ENCODE measurements at regions not wholly inside any gene's neighbourhood (a gene's known extent, or its start where the extent isn't known, plus 50 kb on each side); places are given as distances from the start of the nearest gene placed in this dataset.
A peak's percentile ranks its signal among the peaks of the same experiment; 100 is the strongest.

DNA sequence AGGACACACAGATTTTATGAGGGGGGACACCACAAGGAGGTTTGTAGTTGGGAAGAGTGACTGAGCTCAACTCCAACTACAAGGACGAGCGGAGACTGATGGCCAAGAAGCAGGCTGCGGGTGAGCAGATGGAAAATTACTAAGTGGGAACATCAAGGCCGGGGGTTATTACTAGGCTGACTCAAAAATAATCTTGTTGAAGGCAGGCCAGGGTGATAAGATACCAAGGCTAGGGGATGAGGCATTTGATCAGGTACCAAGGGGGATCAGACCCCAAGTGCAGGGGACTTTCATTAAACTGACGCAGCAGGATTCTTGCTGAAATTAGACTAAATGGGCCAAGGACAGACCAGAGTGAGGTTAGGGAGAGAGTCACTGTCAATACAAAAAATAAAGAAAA, 119.4 kb upstream of the SORBS2 start:
- no peak for DNase-seq

DNA sequence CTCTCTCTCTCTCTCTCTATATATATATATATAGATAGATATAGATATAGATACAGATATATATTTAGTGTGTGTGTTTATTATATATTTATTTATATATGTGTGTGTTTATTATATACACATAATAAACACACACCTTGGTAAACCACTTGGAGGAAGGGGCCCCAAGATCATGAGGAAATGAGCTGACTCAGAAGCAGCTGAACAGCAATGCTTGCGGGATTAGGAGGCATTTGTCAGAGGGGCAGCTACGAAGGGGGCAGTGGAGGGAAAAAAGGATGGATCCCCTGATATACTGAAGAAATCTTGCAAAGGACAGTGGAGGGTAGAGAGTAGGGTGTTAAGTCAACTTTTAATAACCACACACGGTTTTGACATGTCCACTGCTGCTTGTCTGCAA, 120.0 kb upstream of the SORBS2 start:
- DNase-seq, result no peak

DNA sequence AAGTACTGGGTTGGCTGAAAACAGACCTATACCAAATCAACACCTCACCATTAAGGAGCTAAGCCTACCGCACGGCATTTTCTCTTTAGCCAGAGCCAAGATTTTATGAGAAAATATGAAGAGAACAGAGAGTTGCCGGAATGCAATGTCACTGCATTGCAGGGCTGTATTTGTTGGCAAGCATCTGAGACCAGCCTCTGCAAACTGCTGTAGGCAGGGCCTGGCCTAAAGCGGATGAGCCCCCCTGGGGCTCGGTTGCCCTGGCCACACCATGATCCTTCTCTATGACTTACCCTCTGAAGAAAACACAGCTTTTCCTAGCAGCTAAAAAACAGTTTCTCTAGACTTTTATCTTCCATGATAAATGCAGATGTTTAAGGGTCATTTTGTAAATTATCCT, 120.5 kb upstream of the SORBS2 start:
- DNase-seq, result no peak

DNA sequence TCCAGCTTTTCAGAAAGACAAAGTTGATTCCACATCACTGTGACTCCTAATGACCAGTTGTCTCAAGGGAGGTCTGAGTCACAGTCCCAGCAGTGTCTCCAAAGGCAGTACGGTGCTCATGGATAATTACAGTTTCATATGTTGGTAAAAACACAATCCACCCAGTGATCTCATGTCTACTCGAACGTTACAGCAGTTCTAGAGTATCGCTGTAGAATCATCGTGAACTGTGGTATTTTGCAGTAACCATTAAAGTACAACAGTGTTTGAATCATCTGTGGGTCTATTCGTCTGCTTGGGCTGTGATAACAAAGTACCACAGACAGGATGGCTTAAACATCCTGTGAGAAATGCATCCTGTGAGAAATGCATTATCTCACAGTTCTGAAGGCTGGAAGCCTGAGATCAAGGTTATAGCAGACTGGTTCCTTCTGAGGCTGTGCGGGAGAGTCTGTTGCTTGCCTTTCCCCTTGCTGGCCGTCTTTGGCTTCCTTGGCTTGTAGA, 121.1 kb upstream of the SORBS2 start:
- DNase-seq, result no peak

DNA sequence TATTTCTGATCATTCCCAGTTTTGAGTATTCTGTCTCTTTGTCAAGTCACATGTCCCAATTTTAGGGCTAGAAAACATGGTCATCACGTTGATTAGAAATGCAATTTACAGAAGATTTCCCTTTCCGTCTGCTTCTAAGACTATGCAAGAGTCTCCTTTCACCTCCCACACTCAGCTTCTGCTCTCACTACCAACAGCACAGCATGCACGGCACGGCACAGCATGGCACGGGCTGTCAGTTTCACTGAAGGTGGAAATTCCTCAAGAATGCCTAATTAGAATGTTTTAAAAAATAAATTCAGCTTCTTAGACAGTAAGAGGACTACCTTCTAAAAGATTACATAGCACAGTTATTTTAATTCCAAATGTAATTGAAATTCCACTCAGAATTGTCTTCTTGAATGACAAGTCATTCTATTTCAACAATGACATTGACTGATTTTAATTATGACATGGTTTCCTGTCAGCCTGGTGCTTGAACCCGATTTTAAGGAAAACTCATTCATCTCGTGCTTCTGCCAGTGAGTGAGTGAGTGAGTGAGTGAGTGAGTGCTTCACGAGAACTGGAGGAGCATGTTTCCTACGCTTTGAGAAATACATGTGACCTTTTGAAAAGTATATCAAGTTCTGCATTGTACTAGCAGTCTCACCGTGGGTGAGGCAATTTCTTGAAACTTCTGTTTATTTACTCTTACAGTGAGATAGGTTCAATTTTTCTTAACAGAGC, 124.8 kb upstream of the SORBS2 start:
- DNase-seq, result no peak

DNA sequence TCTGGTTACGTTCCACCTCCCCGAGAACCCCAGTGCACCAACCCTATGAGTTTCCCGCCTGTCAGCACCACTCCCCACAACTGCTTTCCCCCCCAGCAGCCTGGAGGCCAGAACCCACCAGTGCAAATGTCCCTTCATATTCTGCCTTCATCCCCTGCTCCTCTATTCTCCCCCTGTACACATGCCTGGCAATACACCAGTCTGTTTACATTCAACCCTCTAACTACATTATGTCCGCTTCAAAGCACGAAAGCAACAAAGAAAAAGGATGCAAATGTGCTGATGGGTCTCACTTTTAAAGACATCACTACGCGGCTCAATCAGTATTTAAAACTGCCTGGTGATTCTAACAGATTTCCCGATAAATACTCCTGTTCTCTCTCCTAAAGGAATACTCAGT, 126.7 kb upstream of the SORBS2 start:
- DNase-seq, result no peak

DNA sequence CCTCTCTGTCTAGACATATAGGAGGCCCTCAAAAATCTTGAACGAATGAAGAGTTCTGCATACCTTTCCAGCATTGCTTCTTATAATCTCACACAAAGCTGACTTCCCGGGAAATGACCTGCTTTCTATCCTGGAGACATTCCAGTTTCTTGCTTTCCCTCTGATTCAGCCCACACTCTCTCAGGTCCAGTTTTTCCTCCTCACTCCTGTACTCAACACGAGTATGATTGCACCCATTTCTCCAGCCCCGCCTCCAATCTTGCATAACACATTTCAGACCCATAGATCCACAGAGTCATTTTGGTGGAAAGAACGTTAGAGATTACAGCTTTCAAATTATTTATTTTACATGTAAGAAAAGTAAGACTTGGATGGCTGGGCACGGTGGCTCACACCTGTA, 127.5 kb upstream of the TLR3 start:
- no peak for DNase-seq

DNA sequence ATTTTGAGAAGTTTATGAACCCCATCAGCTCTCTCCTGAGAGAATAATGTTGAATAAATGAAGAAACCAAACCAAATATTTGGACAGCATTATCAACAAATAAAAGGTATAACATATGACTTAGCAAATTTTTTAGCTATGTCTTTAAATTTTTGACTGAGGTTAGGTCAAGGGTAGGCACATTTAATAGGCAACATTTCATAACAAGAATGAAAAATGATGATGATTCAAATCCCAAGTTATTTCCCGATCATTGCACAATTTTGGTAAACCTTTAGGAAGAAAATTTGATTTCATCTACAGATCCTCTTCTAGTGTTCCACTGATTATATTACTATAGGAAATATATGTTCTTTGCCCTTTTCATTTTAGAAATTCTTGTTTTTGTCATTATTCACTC, 123.7 kb upstream of the TLR3 start:
- no peak for DNase-seq

DNA sequence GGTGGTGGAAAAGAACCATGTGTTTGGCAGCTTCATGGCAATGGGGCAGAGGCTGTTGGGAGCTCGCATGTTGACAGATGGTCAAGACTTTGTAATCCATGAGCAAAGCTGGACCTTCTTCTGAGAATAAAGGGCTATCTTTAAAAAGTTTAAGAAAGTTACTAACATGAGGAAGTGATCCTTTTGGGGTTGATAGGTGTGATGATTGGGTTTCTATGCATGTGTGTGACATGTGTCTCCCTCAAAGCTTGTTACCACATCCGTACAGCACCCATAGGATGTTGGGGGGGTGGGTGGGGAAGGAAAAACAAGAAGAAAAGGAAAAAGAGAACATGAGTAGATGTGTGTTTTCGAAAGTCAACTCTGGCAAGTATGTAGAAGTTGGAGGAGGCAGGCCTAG, 123.0 kb upstream of the TLR3 start:
- no peak for DNase-seq

DNA sequence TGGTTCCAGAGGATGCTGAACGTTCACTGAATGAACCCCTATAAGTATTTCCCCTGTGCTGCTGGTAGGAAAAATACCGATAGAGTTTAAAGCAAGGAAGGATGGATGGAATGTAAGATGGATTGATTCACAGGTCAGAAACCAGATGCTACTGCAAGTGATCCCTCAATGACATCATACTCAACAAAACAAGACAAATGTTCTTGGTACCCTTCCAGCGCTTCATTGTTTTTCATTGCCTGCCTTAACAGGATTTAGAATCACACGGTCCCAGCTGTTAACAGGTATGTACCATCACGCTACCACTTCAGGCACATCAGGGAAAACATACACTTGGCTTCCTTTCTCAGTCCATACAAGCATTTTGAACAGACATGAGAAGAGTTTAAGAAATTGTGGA, 118.1 kb upstream of the TLR3 start:
- no peak for DNase-seq

DNA sequence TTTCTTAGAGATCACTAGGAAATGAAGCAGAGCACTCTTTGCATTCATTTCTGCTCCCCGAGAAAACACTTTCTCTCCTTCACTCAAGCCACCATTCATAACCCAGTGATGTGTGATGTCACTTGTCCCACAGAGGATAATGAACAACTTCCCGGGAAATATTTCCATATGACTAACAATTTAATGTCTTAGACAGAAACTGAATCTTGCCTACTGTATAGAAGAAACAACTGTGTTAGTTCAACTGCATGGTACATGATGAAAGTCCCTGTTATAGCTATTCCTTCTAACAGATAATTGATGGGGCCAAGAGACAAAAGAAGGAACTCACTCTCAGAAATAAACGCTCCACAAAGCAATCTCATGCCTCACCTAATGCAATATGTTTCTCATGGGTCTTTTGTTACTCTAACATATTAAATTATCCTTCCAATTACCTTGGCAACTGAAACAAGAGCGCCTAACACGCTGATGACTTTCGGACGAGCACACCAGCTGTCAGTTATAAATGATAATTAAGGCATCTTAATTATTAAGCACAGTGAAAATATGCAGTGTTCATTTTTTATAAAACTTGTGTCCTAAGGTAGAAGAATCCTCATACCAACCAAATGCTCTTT, 113.7 kb upstream of the TLR3 start:
- DNase-seq, result no peak

DNA sequence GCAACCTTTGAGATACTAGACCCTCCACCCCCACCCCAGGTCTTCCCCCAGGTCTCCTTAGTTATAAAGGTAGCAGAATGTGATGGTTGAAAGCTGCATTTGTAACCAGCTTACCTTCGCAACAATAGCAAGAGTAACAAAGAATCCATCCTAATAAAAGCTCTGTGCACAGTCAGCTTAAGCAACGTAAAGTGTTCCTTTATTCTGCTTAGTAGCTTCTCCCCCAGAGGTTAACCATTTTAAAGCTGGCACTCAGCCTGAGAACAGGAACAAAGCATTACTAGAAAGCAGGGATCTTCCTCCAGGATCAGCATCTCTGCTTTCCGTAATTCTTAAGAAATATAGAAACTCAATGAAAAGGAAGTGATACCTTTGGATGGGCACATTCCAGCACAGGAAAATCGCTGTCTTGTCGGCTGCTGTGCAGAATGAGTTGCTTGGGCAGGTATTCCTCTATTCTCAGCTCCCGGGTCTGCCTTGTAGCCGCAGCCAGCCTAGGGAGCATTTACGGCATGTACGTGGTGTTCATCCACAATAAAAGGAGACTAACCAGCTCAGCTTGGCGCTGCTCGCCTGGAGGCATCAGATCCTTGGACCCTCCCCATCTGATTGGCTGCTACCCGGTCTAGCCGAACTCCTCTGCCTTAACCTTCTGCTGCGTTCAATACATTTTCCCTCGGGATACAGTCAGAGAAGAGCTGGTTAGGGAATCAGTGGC, 113.0 kb upstream of the TLR3 start:
- DNase-seq, result no peak

DNA sequence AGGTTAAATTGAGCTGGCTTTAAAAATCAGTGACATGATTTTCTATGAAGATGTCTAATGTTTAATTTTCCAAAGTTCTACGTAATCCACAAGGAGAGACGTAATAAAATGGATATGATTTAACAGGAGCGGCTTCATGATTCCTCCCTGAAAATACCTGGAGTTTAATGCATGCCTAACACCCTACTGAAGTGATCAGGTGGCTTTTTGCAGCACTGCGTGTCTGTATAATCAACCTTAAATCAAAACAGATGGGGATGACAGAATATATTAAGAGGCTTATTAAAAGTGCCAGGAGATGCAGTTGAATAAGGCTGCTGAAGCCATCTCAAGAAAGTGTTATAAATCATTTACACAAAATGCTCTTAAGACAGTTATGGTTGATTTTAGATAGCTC, 112.4 kb upstream of the TLR3 start:
- DNase-seq, result no peak

DNA sequence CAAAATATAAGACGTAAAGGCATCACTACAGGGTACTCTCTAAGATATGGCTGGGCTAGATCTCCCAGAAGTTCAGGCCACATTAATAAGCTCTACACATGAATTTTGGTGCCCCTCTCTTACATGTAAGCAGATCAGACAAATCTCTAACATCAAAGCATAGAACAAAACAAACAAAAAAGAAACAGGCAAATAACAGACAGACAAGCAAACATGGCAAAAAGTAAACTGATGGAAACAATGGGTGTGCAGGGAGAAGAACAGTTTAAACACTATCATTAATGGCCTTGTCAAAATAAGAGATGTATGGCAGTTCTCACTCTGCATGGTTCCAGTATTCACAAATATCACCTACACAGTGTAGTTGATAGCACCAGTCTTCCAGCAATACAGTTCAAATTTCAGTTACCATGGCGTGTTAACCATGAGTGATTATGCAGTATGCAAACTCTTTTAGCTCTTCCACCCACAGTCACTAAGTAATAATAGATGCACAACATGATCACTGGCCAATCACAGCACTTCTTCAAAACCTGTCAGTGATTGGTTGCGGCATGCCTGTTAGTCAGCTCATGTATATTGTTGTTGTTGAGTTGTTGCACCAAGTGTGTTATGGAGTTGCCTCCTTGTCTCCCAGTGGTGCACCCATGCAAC, 110.7 kb upstream of the TLR3 start:
- peak; percentile 77 for DNase-seq

DNA sequence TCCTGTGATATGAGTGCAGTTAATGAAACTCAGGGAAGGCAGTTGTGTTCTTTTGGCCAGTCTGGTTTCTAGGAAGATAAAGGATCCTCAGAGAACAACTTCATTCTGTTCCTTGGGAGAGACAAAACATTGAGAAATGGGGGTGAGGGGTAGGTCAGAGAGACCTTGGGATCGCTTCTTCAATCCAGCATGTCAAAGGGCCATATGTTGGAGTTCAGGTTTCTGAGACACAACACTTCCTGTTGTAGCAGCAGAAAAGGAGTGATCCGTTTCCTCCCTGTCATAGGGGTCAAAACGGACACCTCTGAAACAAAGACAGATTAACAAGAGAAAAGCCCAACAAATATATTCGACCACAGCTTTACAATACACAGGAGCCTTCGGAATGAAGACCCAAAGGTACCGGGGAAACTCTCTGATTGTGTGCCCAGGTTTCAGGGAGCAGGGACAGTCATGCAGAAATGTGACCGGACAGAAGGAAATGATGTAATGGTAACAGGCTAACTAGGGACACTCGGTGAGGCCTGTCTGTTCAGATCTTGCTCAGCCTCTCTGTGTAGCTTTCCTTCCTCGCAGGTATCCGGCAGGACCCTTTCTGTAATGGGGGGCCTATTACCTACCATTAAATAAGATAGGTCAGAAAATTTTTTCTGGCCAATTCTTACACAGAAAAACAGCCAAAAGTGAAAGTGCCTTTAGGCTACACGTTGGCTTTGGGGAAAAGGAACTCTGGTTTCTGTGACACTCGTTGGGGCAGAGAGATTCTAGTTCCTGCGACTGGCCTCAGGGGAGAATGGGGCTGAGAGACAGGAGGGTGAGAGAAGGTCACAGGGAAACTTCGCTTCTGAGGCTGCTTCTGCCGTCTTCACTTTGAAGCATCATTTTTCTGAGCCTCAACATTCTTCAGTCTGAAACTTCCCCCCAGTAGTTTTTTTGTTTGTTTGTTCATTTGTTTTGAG, 103.3 kb upstream of the TLR3 start:
- no peak for DNase-seq

DNA sequence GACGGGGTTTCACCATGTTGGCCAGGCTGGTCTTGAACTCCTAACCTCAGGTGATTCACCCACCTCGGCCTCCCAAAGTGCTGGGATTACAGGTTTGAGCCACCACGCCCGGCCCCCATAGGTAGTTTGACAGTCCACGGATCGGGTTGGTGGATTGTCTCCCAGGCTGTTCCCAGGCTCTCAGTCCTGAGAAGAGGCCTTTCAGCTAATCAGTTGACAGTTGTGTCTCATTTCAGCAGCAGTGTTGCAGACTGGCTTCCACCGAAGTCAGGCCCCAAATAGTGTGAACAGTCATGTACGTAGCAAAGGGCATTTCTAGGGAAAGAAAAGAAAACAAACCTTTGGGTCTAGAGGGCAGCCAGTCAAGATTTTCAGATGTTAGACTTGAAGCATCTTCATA, 102.4 kb upstream of the TLR3 start:
- DNase-seq, result no peak

DNA sequence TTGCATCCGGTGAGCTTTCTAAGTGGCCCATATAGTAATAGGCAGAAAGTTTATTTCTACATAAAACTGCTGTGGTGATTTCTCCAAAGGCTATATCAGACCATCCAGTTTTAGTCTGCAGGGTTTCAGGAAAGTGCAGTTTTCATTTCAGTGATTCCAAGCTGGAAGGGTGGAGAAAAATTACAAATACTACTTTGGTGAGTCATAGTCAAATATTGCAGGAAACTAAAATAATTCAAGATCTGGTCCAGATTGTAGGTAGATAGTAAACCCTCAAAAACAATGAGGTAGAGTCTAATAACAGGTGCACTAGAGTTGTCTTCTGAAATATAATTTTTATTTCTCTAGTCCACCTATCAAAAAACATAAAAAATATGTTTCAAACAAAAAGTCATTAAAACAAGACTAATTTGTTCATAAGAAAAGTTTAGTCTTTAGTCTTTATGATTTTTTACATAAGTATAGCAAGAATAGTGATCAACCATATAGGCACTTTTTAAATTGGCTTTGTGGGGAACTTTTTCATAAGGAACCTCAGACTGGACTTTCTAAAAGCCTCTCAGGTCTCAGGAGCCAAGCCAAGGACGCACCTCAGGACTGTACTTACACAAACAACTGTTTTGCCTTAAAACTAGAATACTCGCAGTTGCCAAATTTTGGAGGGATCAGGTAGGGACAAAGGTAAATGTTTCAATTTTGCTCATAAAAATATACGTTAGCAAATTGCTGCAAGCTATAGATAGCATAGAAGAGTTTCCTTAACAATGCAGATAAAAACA, 101.8 kb upstream of the TLR3 start:
- no peak for DNase-seq

DNA sequence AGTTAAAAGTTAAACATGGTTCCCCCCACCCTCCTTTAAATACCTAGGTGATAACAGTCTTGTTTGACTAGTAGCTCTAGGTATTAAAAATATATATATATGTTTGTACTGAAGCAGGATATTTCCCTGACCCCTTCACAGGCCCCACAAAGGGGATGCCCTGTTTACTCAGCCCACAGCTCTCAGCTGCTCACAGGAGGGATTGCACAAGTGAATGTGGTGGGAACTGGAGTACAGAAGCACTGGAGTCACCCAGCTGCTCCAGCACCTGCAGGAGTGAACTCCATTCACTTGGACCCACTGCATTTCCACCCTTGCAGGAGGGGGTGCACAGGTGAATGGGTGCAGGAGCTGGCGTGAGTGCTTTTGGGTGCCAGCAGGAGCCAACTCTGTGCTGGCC, 99.3 kb upstream of the TLR3 start:
- DNase-seq, result no peak

DNA sequence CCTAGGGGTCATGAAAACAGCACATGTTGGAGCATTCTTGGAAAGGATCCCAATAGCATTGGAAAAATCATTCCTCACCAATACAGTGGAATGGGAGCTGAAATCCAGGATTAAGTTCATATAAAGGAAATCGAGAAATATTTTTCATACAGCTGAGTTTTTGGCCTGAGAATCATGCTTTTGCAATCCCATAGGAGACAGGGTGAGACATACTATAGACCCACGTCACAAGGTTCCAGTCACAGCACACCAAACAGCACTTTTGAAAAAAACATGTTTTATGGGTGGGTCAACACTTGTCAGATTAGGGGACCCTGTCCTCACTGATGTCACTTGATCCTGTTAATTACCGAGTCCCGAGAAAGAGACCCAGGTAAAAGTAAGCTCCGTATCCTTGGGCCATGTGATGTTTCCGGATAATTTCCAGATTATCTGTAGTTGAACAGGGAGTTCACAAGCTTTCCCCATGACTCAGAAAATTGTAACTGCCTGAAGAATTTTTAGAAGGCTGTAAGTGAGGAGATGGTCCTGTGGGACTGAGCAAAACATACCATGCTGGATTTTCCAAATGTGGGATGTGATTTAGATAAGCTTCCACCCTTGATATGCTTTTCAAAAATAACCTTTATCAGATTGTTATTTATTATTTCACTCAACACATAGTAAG, 80.9 kb upstream of the TLR3 start:
- DNase-seq, result no peak

DNA sequence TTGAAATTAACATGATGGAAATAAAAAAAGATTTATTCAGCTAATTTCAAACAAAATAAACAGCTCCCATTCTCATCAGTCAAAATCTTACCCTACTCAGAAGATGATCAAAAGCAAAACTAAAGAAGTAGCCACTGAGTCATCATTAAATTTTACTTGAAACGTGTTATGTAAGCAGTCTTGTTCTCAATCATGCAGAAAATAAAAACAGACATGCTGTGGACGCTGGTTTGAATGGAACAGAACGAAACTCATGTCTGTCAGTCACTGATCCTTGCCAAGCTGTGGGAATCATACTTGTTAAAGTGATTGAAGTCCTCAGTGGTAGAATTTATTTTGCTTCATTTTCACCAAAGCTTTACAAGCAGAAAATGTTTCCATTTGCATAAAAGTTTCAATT, 77.2 kb upstream of the TLR3 start:
- no peak for DNase-seq

DNA sequence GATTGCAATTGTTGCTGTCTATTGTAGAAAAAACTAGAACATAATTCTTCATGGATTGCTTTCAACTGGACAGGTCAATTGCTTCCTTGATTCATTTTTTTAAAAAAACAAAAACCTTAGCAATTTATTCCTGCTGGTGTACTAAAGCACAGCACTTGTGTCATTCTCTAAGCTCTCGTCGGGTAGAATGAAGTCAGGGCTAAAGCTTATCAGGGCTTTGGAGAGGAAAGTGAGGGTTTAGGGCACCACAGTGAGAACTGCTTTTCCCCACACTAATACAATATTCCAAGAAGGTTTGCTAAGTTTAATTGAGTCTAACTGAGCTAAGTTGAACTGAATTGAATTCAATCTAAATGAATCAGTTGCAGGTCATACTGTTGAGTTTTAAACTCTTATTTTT, 76.4 kb upstream of the TLR3 start:
- DNase-seq, result no peak
